ENCODE measurements at regions not wholly inside any gene's neighbourhood (a gene's known extent, or its start where the extent isn't known, plus 50 kb on each side); places are given as distances from the start of the nearest gene placed in this dataset.

- CTCF ChIA-PET = no interaction called here
- intact Hi-C loops (cut with micrococcal nuclease; ENCODE audit: unreplicated experiment) = no loop called here
- H3K4me3 Mint-ChIP-seq (ENCODE audit: low read depth, unreplicated experiment) = no peak overlapping the region
- H3K27me3 Mint-ChIP-seq (ENCODE audit: unreplicated experiment) = no peaks in the 10 kb centered on the region
- no peaks in the 10 kb centered on the region for H3K36me3 Mint-ChIP-seq (ENCODE audit: insufficient read depth, unreplicated experiment)
- BruUV-seq (replicated peaks) = no TSS peak
- DNase-seq = no peak
- TF ChIP-seq, protein P1, sequence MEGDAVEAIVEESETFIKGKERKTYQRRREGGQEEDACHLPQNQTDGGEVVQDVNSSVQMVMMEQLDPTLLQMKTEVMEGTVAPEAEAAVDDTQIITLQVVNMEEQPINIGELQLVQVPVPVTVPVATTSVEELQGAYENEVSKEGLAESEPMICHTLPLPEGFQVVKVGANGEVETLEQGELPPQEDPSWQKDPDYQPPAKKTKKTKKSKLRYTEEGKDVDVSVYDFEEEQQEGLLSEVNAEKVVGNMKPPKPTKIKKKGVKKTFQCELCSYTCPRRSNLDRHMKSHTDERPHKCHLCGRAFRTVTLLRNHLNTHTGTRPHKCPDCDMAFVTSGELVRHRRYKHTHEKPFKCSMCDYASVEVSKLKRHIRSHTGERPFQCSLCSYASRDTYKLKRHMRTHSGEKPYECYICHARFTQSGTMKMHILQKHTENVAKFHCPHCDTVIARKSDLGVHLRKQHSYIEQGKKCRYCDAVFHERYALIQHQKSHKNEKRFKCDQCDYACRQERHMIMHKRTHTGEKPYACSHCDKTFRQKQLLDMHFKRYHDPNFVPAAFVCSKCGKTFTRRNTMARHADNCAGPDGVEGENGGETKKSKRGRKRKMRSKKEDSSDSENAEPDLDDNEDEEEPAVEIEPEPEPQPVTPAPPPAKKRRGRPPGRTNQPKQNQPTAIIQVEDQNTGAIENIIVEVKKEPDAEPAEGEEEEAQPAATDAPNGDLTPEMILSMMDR (IDR thresholded peaks at IDR 0.05; ENCODE audit: unreplicated experiment) = no peak
- H3K4me1 Mint-ChIP-seq (ENCODE audit: low read depth, unreplicated experiment) = no peaks in the 10 kb centered on the region
- H3K27ac Mint-ChIP-seq (ENCODE audit: unreplicated experiment) = no peak overlapping the region
- H3K9me3 Mint-ChIP-seq (ENCODE audit: low read depth, unreplicated experiment) = peaks cover 2% of the 10 kb centered on the region
Observed at GRCh38 chr2:223431479-223431878, 170.7 kb downstream of the SCG2 start.

GRCh38 chr2:223433461-223433860, 168.7 kb downstream of the SCG2 start:
- CTCF ChIA-PET = no interaction called here
- Mint-ChIP-seq H3K27ac (ENCODE audit: unreplicated experiment) (no peak overlapping the region), H3K36me3 (ENCODE audit: insufficient read depth, unreplicated experiment) (no peaks in the 10 kb centered on the region), H3K9me3 (ENCODE audit: low read depth, unreplicated experiment) (peaks cover 2% of the 10 kb centered on the region), H3K4me3 (ENCODE audit: low read depth, unreplicated experiment) (no peak overlapping the region), H3K27me3 (ENCODE audit: unreplicated experiment) (no peaks in the 10 kb centered on the region), H3K4me1 (ENCODE audit: low read depth, unreplicated experiment) (no peaks in the 10 kb centered on the region)
- intact Hi-C loops (cut with micrococcal nuclease; ENCODE audit: unreplicated experiment) = no loop called here
- no peak for DNase-seq
- TF ChIP-seq, protein P1 (IDR thresholded peaks at IDR 0.05; ENCODE audit: unreplicated experiment) = no peak
- no TSS peak for BruUV-seq (replicated peaks)

DNA sequence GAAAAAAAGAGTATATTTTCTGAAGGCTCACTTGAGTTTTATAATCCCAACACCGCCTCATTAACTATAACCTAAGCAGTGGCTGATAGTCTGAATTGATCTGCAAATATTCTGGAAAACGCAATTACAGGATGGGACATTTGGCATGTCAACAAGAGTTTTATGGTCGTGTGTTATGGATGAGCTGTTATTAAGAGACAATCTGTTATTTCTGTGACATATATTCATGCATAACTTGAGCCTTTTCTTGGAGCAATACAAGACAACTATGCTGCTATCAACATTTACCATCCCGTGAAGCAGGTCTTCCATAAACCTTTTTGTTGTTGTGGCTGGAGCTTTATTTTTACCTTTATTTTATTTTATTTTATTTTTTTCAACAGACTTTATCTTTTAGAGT, 164.4 kb downstream of the SCG2 start:
- H3K9me3 Mint-ChIP-seq (ENCODE audit: low read depth, unreplicated experiment) = no peaks in the 10 kb centered on the region
- H3K36me3 Mint-ChIP-seq (ENCODE audit: insufficient read depth, unreplicated experiment) = no peaks in the 10 kb centered on the region
- H3K27ac Mint-ChIP-seq (ENCODE audit: unreplicated experiment) = no peak overlapping the region
- CTCF ChIA-PET = no interaction called here
- DNase-seq = no peak
- H3K4me3 Mint-ChIP-seq (ENCODE audit: low read depth, unreplicated experiment) = no peak overlapping the region
- TF ChIP-seq, protein P1 (IDR thresholded peaks at IDR 0.05; ENCODE audit: unreplicated experiment) = no peak
- no peaks in the 10 kb centered on the region for H3K27me3 Mint-ChIP-seq (ENCODE audit: unreplicated experiment)
- intact Hi-C loops (cut with micrococcal nuclease; ENCODE audit: unreplicated experiment) = no loop called here
- H3K4me1 Mint-ChIP-seq (ENCODE audit: low read depth, unreplicated experiment) = no peaks in the 10 kb centered on the region
- BruUV-seq (replicated peaks) = no TSS peak

- Mint-ChIP-seq H3K36me3 (ENCODE audit: insufficient read depth, unreplicated experiment) (no peaks in the 10 kb centered on the region), H3K4me1 (ENCODE audit: low read depth, unreplicated experiment) (no peaks in the 10 kb centered on the region), H3K27ac (ENCODE audit: unreplicated experiment) (no peak overlapping the region), H3K4me3 (ENCODE audit: low read depth, unreplicated experiment) (no peak overlapping the region), H3K27me3 (ENCODE audit: unreplicated experiment) (no peaks in the 10 kb centered on the region), H3K9me3 (ENCODE audit: low read depth, unreplicated experiment) (no peaks in the 10 kb centered on the region)
- TF ChIP-seq, protein P1 (IDR thresholded peaks at IDR 0.05; ENCODE audit: unreplicated experiment) = no peak
- no TSS peak for BruUV-seq (replicated peaks)
- no peak for DNase-seq
- CTCF ChIA-PET = no interaction called here
- intact Hi-C loops (cut with micrococcal nuclease; ENCODE audit: unreplicated experiment) = no loop called here
Observed at GRCh38 chr2:223439184-223439583, 163.0 kb downstream of the SCG2 start.

DNA sequence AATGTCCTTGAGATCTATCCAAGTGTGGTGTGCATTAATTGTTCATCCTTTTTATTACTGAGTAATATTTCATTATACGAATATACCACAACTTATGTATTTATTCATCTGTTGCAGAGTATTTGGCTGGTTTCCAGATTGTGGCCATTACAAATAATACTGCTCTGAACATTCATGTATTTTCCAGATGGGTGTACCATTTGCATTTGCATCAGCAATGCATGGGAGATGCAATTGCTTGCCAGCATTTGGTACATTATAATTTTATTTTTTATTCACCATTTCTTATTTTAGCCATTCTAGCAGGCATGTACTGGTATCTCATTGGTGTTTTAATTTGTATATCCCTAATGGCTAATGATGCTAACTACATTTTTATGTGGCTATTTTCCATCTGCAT, 162.4 kb downstream of the SCG2 start:
- CTCF ChIA-PET = no interaction called here
- no peak for DNase-seq
- Mint-ChIP-seq H3K36me3 (ENCODE audit: insufficient read depth, unreplicated experiment) (no peaks in the 10 kb centered on the region), H3K9me3 (ENCODE audit: low read depth, unreplicated experiment) (no peaks in the 10 kb centered on the region), H3K27me3 (ENCODE audit: unreplicated experiment) (no peaks in the 10 kb centered on the region), H3K4me1 (ENCODE audit: low read depth, unreplicated experiment) (no peaks in the 10 kb centered on the region), H3K4me3 (ENCODE audit: low read depth, unreplicated experiment) (no peak overlapping the region), H3K27ac (ENCODE audit: unreplicated experiment) (no peak overlapping the region)
- TF ChIP-seq, protein P1 (IDR thresholded peaks at IDR 0.05; ENCODE audit: unreplicated experiment) = no peak
- intact Hi-C loops (cut with micrococcal nuclease; ENCODE audit: unreplicated experiment) = no loop called here
- no TSS peak for BruUV-seq (replicated peaks)
